B cell (primary cell): ENCODE measurements at regions not wholly inside any gene's neighbourhood (a gene's known extent, or its start where the extent isn't known, plus 50 kb on each side); places are given as distances from the start of the nearest gene placed in this dataset.

Experiments
- ATAC-seq: fragments of 200-7000 bp; cut with Tn5 transposase; one replicate; pipeline ENCODE4 v1.10.0; 2021; ENCODE audit warnings: low read depth, mild to moderate bottlenecking, moderate number of reproducible peaks, moderate library complexity
- CTCF ChIA-PET: fragments of 350-600 bp; sonication (Branson Sonifier 250); formaldehyde crosslinking; loops from one replicate; lab custom pipeline; 2021; ENCODE audit warnings: antibody characterized with exemption, inconsistent platforms; lab: Charles Lee
- POLR2A ChIA-PET: fragments of 350-600 bp; sonication (Branson Sonifier 250); formaldehyde crosslinking; loops from one replicate; lab custom pipeline; 2021; ENCODE audit warnings: antibody characterized with exemption; lab: Charles Lee
- DNase-seq: peaks from one replicate; pipeline ENCODE4 v3.0.0; 2013
- H2AFZ ChIP-seq: 2 replicates; pipeline ENCODE4 v1.6.1; 2012; ENCODE audit warnings: mild to moderate bottlenecking, low read depth, low read length; ENCODE audit not compliant: insufficient read depth, poor library complexity, severe bottlenecking
- H3K27ac ChIP-seq, 2 donors: 1 replicate in 1 of 2; 2 replicates in 1 of 2; pipeline ENCODE4 v1.5.1; 2012 to 2013; ENCODE audit warnings: low read length in 2 of 2, mild to moderate bottlenecking in 2 of 2, moderate library complexity in 1 of 2
- H3K27me3 ChIP-seq, 4 experiments: fragments of 200-600 bp in 1 of 4; sonication (generic) in 1 of 4; replicated peaks in 1 of 4; 1 replicate in 2 of 4; 2 replicates in 2 of 4; pipeline versions ENCODE4 v1.6.1 to v1.7.0; 2013 to 2016; ENCODE audit warnings: low read length in 3 of 4, mild to moderate bottlenecking in 2 of 4, mixed read lengths in 1 of 4, moderate library complexity in 1 of 4; ENCODE audit not compliant: insufficient read depth in 4 of 4, control insufficient read depth in 3 of 4; ENCODE audit errors: control extremely low read depth in 1 of 4
- H3K36me3 ChIP-seq, 2 experiments: replicated peaks in 1 of 2; 1 replicate in 1 of 2; 2 replicates in 1 of 2; pipeline versions ENCODE4 v1.6.1 to v1.7.1; 2013; ENCODE audit warnings: low read length in 1 of 2; ENCODE audit not compliant: insufficient read depth in 2 of 2, control insufficient read depth in 1 of 2; ENCODE audit errors: control extremely low read depth in 1 of 2, extremely low read depth in 1 of 2
- H3K4me1 ChIP-seq, 2 donors: fragments of 200-600 bp in 1 of 2; sonication (generic) in 1 of 2; 1 replicate in 1 of 2; 2 replicates in 1 of 2; pipeline versions ENCODE4 v1.5.1 to v1.6.1; 2013 to 2017; ENCODE audit warnings: low read length in 2 of 2; ENCODE audit not compliant: control insufficient read depth in 2 of 2, insufficient read depth in 2 of 2
- H3K4me2 ChIP-seq: replicated peaks from 2 replicates; pipeline ENCODE3; 2012; ENCODE audit warnings: mild to moderate bottlenecking, low read depth, low read length; ENCODE audit not compliant: poor library complexity, severe bottlenecking
- H3K4me3 ChIP-seq, 5 experiments: fragments of 200-600 bp in 1 of 5; sonication (generic) in 1 of 5; 1 replicate in 3 of 5; 2 replicates in 2 of 5; pipeline versions ENCODE4 v1.5.1 to v1.7.0; 2011 to 2016; ENCODE audit warnings: low read length in 4 of 5, mild to moderate bottlenecking in 4 of 5, low read depth in 2 of 5, control low read depth in 1 of 5, moderate library complexity in 1 of 5; ENCODE audit not compliant: insufficient read depth in 1 of 5; ENCODE audit errors: control extremely low read depth in 1 of 5, extremely low read depth in 1 of 5
- H3K79me2 ChIP-seq: fragments of 200-600 bp; sonication (generic); one replicate; pipeline ENCODE4 v1.6.0; 2016; ENCODE audit warnings: low read length; ENCODE audit not compliant: control insufficient read depth, insufficient read depth
- H3K9ac ChIP-seq: fragments of 200-600 bp; sonication (generic); 2 replicates; pipeline ENCODE4 v1.6.1; 2017; ENCODE audit warnings: mild to moderate bottlenecking, low read length, moderate library complexity
- H3K9me3 ChIP-seq, 3 donors: one replicate each; pipeline versions ENCODE4 v1.6.1 to v1.7.1; 2013; ENCODE audit warnings: low read length in 2 of 3; ENCODE audit not compliant: control insufficient read depth in 2 of 3, insufficient read depth in 1 of 3; ENCODE audit errors: control extremely low read depth in 1 of 3
- H4K20me1 ChIP-seq: 2 replicates; pipeline ENCODE4 v1.6.0; 2012; ENCODE audit warnings: mild to moderate bottlenecking, low read length; ENCODE audit not compliant: insufficient read depth, control insufficient read depth, poor library complexity, severe bottlenecking
- H3K27ac Mint-ChIP-seq: one replicate; pipeline ENCODE4 v1.8.0; 2021; ENCODE audit warnings: mixed read lengths
- H3K27me3 Mint-ChIP-seq: one replicate; pipeline ENCODE4 v1.8.0; 2021; ENCODE audit warnings: mixed read lengths
- H3K4me1 Mint-ChIP-seq: one replicate; pipeline ENCODE4 v1.8.0; 2021; ENCODE audit warnings: mixed read lengths
- H3K4me3 Mint-ChIP-seq: one replicate; pipeline ENCODE4 v1.8.0; 2021; ENCODE audit warnings: mixed read lengths
- H3K9me3 Mint-ChIP-seq: one replicate; pipeline ENCODE4 v1.8.0; 2022; ENCODE audit warnings: mixed read lengths; ENCODE audit not compliant: insufficient read depth
- CTCF ChIP-seq: fragments of 200-600 bp; IDR thresholded peaks from one replicate; pipeline ENCODE4 v1.8.0; 2022; ENCODE audit warnings: antibody characterized with exemption, mild to moderate bottlenecking
- EZH2 ChIP-seq: IDR thresholded peaks from 2 replicates; pipeline ENCODE4 v1.6.1; 2012; ENCODE audit warnings: borderline replicate concordance, low read depth, mild to moderate bottlenecking, moderate library complexity, low read length; ENCODE audit not compliant: insufficient read depth, poor library complexity, severe bottlenecking
- WGBS: methylation state at CpG from one replicate; pipeline ENCODE4 v1.1.5; 2013; ENCODE audit warnings: missing lambda C conversion rate; ENCODE audit not compliant: insufficient coverage; 5-methylcytosine and 5-hydroxymethylcytosine counted together
- intact Hi-C: fragments of 100-400 bp; cut with micrococcal nuclease; formaldehyde crosslinking; loops from one replicate; pipeline ENCODE4 v1.10.0; 2022

- Histone ChIP-seq H3K4me1 (no peaks in the 10 kb centered on the region), H3K4me2 (no peak overlapping the region), H4K20me1 (no peaks in the 10 kb centered on the region), H3K4me3 (no peak overlapping the region), H3K9me3 (no peaks in the 10 kb centered on the region), H3K27me3 (no peaks in the 10 kb centered on the region), H3K36me3 (no peaks in the 10 kb centered on the region), H3K79me2 (no peaks in the 10 kb centered on the region), H2AFZ (no peak overlapping the region), H3K9ac (no peak overlapping the region), H3K27ac (no peak overlapping the region)
- CTCF ChIA-PET, result no interaction called here
- Mint-ChIP-seq H3K4me3 (no peak overlapping the region), H3K4me1 (no peaks in the 10 kb centered on the region), H3K27ac (no peak overlapping the region), H3K27me3 (peaks cover 18% of the 10 kb centered on the region), H3K9me3 (no peaks in the 10 kb centered on the region)
- POLR2A ChIA-PET, result no interaction called here
- 100% methylated on average over 5 of the region's 5 CpGs for WGBS
- no peak for ATAC-seq
- no peak for TF ChIP-seq CTCF
- TF ChIP-seq EZH2, result no peak
- intact Hi-C loops, result no loop called here
- DNase-seq, result no peak
Measured at GRCh38 chr2:235224410-235224809, 269.4 kb upstream of the AGAP1 start.

- intact Hi-C loops, result no loop called here
- no peaks in the 10 kb centered on the region for H3K4me1 ChIP-seq
- ChIA-PET CTCF (no interaction called here), POLR2A (no interaction called here)
- no peak overlapping the region for H3K9ac ChIP-seq
- no peaks in the 10 kb centered on the region for H3K9me3 ChIP-seq
- TF ChIP-seq EZH2 (no peak), CTCF (no peak)
- H3K79me2 ChIP-seq, result no peaks in the 10 kb centered on the region
- Mint-ChIP-seq H3K4me1 (no peaks in the 10 kb centered on the region), H3K9me3 (no peaks in the 10 kb centered on the region), H3K4me3 (no peak overlapping the region), H3K27me3 (peaks cover 20% of the 10 kb centered on the region), H3K27ac (no peak overlapping the region)
- no peak overlapping the region for H2AFZ ChIP-seq
- no peak overlapping the region for H3K4me2 ChIP-seq
- H3K4me3 ChIP-seq, result no peak overlapping the region
- no peaks in the 10 kb centered on the region for H3K36me3 ChIP-seq
- DNase-seq, result no peak
- ATAC-seq, result no peak
- no peaks in the 10 kb centered on the region for H3K27me3 ChIP-seq
- no peak overlapping the region for H3K27ac ChIP-seq
- WGBS, result 99% methylated on average over 7 of the region's 8 CpGs
- H4K20me1 ChIP-seq, result no peaks in the 10 kb centered on the region
Measured at GRCh38 chr2:235225261-235225660, 268.6 kb upstream of the AGAP1 start.
